HCT116 (cell line): ENCODE measurements at regions not wholly inside any gene's neighbourhood (a gene's known extent, or its start where the extent isn't known, plus 50 kb on each side); places are given as distances from the start of the nearest gene placed in this dataset.
"Not testable (repeated sequence)": the region's sequence is repeated elsewhere in the genome, so short reads cannot be mapped to it uniquely, and the experiment has no call there.

ENCODE experiments used
- ATAC-seq: fragments of 200-7000 bp; cut with Tn5 transposase; 2 replicates; pipeline ENCODE4 v1.9.1; 2020; ENCODE audit warnings: mild to moderate bottlenecking, moderate library complexity
- BruUV-seq: library from RNA; stranded (reverse); fragments of 400-500 nt; replicated peaks from 2 replicates; lab custom pipeline; 2021; lab: Mats Ljungman, UMichigan
- CTCF ChIA-PET: fragments of 300-600 bp; sonication (Branson Sonifier 250); formaldehyde crosslinking; loops from one replicate; lab custom pipeline; 2021; ENCODE audit warnings: antibody characterized with exemption; lab: Charles Lee
- POLR2A ChIA-PET: fragments of 300-600, 350-600 bp; sonication (Branson Sonifier 250); formaldehyde crosslinking; loops from one replicate; lab custom pipeline; 2021; ENCODE audit warnings: antibody characterized with exemption; lab: Charles Lee
- RAD21 ChIA-PET, 2 experiments: fragments of 300-600 bp; sonication (Branson Sonifier 250); formaldehyde crosslinking; loops; one replicate each; lab custom pipeline; 2023; ENCODE audit warnings: low total read pairs in 2 of 2; ENCODE audit not compliant: uncharacterized antibody in 2 of 2, unreplicated experiment in 2 of 2, low non-redundant PET in 1 of 2; lab: Charles Lee
- DNase-seq: peaks from one replicate; pipeline ENCODE4 v3.0.0-alpha.2; 2010; ENCODE audit warnings: low read depth, low spot score
- H2AFZ ChIP-seq: fragments of 200-600 bp; shearing (Covaris generic), sonication (generic); 2 replicates; pipeline ENCODE4 v1.6.1; 2017; ENCODE audit warnings: low read depth, mixed run types, mixed read lengths, antibody characterized with exemption, low read length; ENCODE audit not compliant: poor library complexity, severe bottlenecking
- H3K27ac ChIP-seq: 2 replicates; pipeline ENCODE4 v1.5.1; 2012; ENCODE audit warnings: low read depth, low read length
- H3K27me3 ChIP-seq: fragments of 200-600 bp; sonication (generic); 2 replicates; pipeline ENCODE4 v1.6.1; 2016; ENCODE audit warnings: mixed run types, low read length, mixed read lengths; ENCODE audit not compliant: insufficient read depth
- H3K36me3 ChIP-seq, 2 experiments: fragments of 200-500 bp in 1 of 2; fragments of 200-600 bp in 1 of 2; sonication (Bioruptor generic) in 1 of 2; sonication (generic) in 1 of 2; 2 replicates each; pipeline versions ENCODE4 v1.5.1 to v1.6.1; 2014 to 2016; ENCODE audit warnings: low read length in 2 of 2, inconsistent platforms in 1 of 2, mixed read lengths in 1 of 2, mixed run types in 1 of 2; ENCODE audit not compliant: insufficient read depth in 2 of 2, control insufficient read depth in 1 of 2
- H3K4me1 ChIP-seq, 2 experiments: fragments of 200-600 bp in 1 of 2; sonication (generic) in 1 of 2; 2 replicates each; pipeline versions ENCODE4 v1.5.1 to v1.6.1; 2012 to 2017; ENCODE audit warnings: low read length in 2 of 2, inconsistent platforms in 1 of 2, mild to moderate bottlenecking in 1 of 2, mixed read lengths in 1 of 2, mixed run types in 1 of 2, moderate library complexity in 1 of 2; ENCODE audit not compliant: insufficient read depth in 2 of 2, control insufficient read depth in 1 of 2
- H3K4me2 ChIP-seq: fragments of 200-600 bp; sonication (generic); 2 replicates; pipeline ENCODE4 v1.6.1; 2017; ENCODE audit warnings: mixed run types, low read length, mixed read lengths
- H3K4me3 ChIP-seq, 2 experiments: fragments of 200-600 bp in 1 of 2; sonication (generic) in 1 of 2; replicated peaks in 1 of 2; 2 replicates each; pipeline ENCODE4 v1.5.1; 2011 to 2016; ENCODE audit warnings: low read length in 2 of 2, control low read depth in 1 of 2, low read depth in 1 of 2, mild to moderate bottlenecking in 1 of 2, mixed read lengths in 1 of 2, mixed run types in 1 of 2
- H3K79me2 ChIP-seq: fragments of 200-600 bp; sonication (generic); 2 replicates; pipeline ENCODE4 v1.6.1; 2017; ENCODE audit warnings: mild to moderate bottlenecking, mixed run types, low read length, moderate library complexity, mixed read lengths; ENCODE audit not compliant: insufficient read depth
- H3K9ac ChIP-seq: fragments of 200-600 bp; sonication (generic); 2 replicates; pipeline ENCODE4 v1.6.1; 2016; ENCODE audit warnings: low read length, mixed read lengths
- H3K9me2 ChIP-seq: fragments of 200-600 bp; sonication (generic), shearing (Covaris generic); 2 replicates; pipeline ENCODE4 v1.6.1; 2017; ENCODE audit warnings: mixed run types, mild to moderate bottlenecking, moderate library complexity; ENCODE audit not compliant: insufficient read depth
- H3K9me3 ChIP-seq, 2 experiments: fragments of 200-500 bp in 1 of 2; fragments of 200-600 bp in 1 of 2; sonication (Bioruptor generic) in 1 of 2; sonication (generic) in 1 of 2; 2 replicates each; pipeline ENCODE4 v1.6.1; 2014 to 2017; ENCODE audit warnings: low read length in 2 of 2, mixed read lengths in 2 of 2, inconsistent platforms in 1 of 2, low read depth in 1 of 2, mild to moderate bottlenecking in 1 of 2, mixed run types in 1 of 2, moderate library complexity in 1 of 2; ENCODE audit not compliant: control insufficient read depth in 1 of 2, insufficient read depth in 1 of 2
- H4K20me1 ChIP-seq: fragments of 200-600 bp; sonication (generic), shearing (Covaris generic); 2 replicates; pipeline ENCODE4 v1.6.1; 2017; ENCODE audit warnings: mixed run types, mild to moderate bottlenecking, moderate library complexity; ENCODE audit not compliant: insufficient read depth
- ATF3 ChIP-seq: IDR thresholded peaks from 2 replicates; pipeline ENCODE4 v1.6.1; 2012
- CEBPB ChIP-seq: IDR thresholded peaks from 2 replicates; pipeline ENCODE4 v1.6.1; 2012; ENCODE audit warnings: low read depth
- EGR1 ChIP-seq: IDR thresholded peaks from 2 replicates; pipeline ENCODE4 v1.6.1; 2012; ENCODE audit warnings: low read depth
- EZH2 ChIP-seq: fragments of 200-600 bp; sonication (generic); IDR thresholded peaks from 2 replicates; pipeline ENCODE4 v1.6.1; 2017; ENCODE audit warnings: antibody characterized with exemption, mixed run types
- FOSL1 ChIP-seq: IDR thresholded peaks from 2 replicates; pipeline ENCODE4 v1.6.1; 2012; ENCODE audit warnings: low read depth
- POLR2A ChIP-seq: IDR thresholded peaks from 2 replicates; pipeline ENCODE4 v1.7.0; 2011; ENCODE audit warnings: borderline replicate concordance; ENCODE audit not compliant: insufficient read depth, insufficient read length; ENCODE audit errors: extremely low read depth
- SIN3A ChIP-seq: IDR thresholded peaks from 2 replicates; pipeline ENCODE4 v1.6.1; 2012; ENCODE audit warnings: low read depth
- SP1 ChIP-seq: IDR thresholded peaks from 2 replicates; pipeline ENCODE4 v1.6.1; 2012; ENCODE audit warnings: low read depth
- TCF7L2 ChIP-seq: IDR thresholded peaks from 2 replicates; pipeline ENCODE4 v1.7.0; 2011; ENCODE audit warnings: borderline replicate concordance, inconsistent platforms; ENCODE audit not compliant: insufficient read depth, insufficient read length; ENCODE audit errors: extremely low read depth
- ZFX ChIP-seq: fragments of 450-650 bp; IDR thresholded peaks from 2 replicates; pipeline ENCODE4 v1.6.1; 2017
- intact Hi-C: fragments of 100-400 bp; cut with micrococcal nuclease; formaldehyde crosslinking; loops from 2 replicates; pipeline ENCODE4 v1.10.0; 2022
- TF ChIP-seq, protein P1 (sequence below), 3 experiments: fragments of 200-600 bp in 1 of 3; sonication (generic) in 1 of 3; IDR thresholded peaks in 2 of 3; conservative IDR thresholded peaks in 1 of 3; 2 replicates each; pipeline ENCODE4 v1.5.1; 2012 to 2017; ENCODE audit warnings: low read depth in 2 of 3, low read length in 2 of 3, antibody characterized with exemption in 1 of 3, borderline replicate concordance in 1 of 3, control low read depth in 1 of 3, mild to moderate bottlenecking in 1 of 3, mixed read lengths in 1 of 3, mixed run types in 1 of 3, moderate library complexity in 1 of 3; ENCODE audit not compliant: insufficient read depth in 1 of 3
- TF ChIP-seq, protein P2 (sequence below): IDR thresholded peaks from 2 replicates; pipeline ENCODE4 v1.6.1; 2012

GRCh38 chr2:122034777-122035176, 279.3 kb downstream of the TSN start:
- Histone ChIP-seq H3K27ac (no peak overlapping the region), H3K4me1 (no peaks in the 10 kb centered on the region), H3K27me3 (0 out of 2 replicates have a peak, but pooled peaks cover 7% of the 10 kb centered on the region), H4K20me1 (no peaks in the 10 kb centered on the region), H3K9me2 (no peaks in the 10 kb centered on the region), H2AFZ (no peak overlapping the region), H3K4me3 (no peak overlapping the region), H3K9me3 (no peaks in the 10 kb centered on the region), H3K79me2 (no peaks in the 10 kb centered on the region), H3K36me3 (no peaks in the 10 kb centered on the region), H3K4me2 (no peak overlapping the region), H3K9ac (no peak overlapping the region)
- ATAC-seq (no peak), DNase-seq (no peak)
- POLR2A ChIA-PET: no interaction called here
- RAD21 ChIA-PET: no interaction called here
- intact Hi-C loops: no loop called here
- TF ChIP-seq EZH2: no peak
- TF ChIP-seq, protein P1, sequence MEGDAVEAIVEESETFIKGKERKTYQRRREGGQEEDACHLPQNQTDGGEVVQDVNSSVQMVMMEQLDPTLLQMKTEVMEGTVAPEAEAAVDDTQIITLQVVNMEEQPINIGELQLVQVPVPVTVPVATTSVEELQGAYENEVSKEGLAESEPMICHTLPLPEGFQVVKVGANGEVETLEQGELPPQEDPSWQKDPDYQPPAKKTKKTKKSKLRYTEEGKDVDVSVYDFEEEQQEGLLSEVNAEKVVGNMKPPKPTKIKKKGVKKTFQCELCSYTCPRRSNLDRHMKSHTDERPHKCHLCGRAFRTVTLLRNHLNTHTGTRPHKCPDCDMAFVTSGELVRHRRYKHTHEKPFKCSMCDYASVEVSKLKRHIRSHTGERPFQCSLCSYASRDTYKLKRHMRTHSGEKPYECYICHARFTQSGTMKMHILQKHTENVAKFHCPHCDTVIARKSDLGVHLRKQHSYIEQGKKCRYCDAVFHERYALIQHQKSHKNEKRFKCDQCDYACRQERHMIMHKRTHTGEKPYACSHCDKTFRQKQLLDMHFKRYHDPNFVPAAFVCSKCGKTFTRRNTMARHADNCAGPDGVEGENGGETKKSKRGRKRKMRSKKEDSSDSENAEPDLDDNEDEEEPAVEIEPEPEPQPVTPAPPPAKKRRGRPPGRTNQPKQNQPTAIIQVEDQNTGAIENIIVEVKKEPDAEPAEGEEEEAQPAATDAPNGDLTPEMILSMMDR (IDR thresholded peaks at IDR 0.05 in 2 of 3, conservative IDR thresholded peaks at IDR 0.05 in 1 of 3; ENCODE audit: borderline replicate concordance in 1 of 3, insufficient read depth in 1 of 3, low read depth in 2 of 3, low read length in 2 of 3): no peak
- no peak for TF ChIP-seq SIN3A
- TF ChIP-seq FOSL1: no peak
- no peak for TF ChIP-seq ZFX
- TF ChIP-seq EGR1: no peak
- TF ChIP-seq TCF7L2: no peak
- TF ChIP-seq SP1: no peak
- no peak for TF ChIP-seq CEBPB
- no peak for TF ChIP-seq ATF3
- no peak for TF ChIP-seq POLR2A
- TF ChIP-seq, protein P2, sequence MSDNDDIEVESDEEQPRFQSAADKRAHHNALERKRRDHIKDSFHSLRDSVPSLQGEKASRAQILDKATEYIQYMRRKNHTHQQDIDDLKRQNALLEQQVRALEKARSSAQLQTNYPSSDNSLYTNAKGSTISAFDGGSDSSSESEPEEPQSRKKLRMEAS: no peak
- BruUV-seq: no TSS peak
- CTCF ChIA-PET: no interaction called here

DNA sequence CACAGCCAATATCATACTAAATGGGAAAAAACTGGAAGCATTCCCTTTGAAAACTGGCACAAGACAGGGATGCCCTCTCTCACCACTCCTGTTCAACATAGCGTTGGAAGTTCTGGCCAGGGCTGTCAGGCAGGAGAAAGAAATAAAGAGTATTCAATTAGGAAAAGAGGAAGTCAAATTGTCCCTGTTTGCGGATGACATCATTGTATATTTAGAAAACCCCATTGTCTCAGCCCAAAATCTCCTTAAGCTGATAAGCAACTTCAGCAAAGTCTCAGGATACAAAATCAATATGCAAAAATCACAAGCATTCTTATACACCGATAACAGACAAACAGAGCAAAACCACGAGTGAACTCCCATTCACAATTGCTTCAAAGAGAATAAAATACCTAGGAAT, 283.4 kb downstream of the TSN start:
- CTCF ChIA-PET: not testable (repeated sequence)

More for the DNA sequence above, 283.4 kb downstream of the TSN start:
- DNase-seq, H2AFZ ChIP-seq, H3K79me2 ChIP-seq, H3K27ac ChIP-seq, BruUV-seq, H3K9me2 ChIP-seq, H3K4me3 ChIP-seq, H4K20me1 ChIP-seq, H3K9me3 ChIP-seq, H3K36me3 ChIP-seq, RAD21 ChIA-PET, H3K4me2 ChIP-seq, intact Hi-C loops, POLR2A ChIA-PET, H3K4me1 ChIP-seq, ATAC-seq, H3K27me3 ChIP-seq, H3K9ac ChIP-seq: not testable (repeated sequence)
